HG03460 (cell line): ENCODE measurements at regions not wholly inside any gene's neighbourhood (a gene's known extent, or its start where the extent isn't known, plus 50 kb on each side); places are given as distances from the start of the nearest gene placed in this dataset.

Source experiments
- ATAC-seq: cut with Tn5 transposase; IDR thresholded peaks from one replicate; pipeline ENCODE4 v1.9.1; 2021; ENCODE audit not compliant: unreplicated experiment

GRCh38 chr6:125537090-125537489 is 212.3 kb upstream of the HEY2 start:
- ATAC-seq, result no peak

DNA sequence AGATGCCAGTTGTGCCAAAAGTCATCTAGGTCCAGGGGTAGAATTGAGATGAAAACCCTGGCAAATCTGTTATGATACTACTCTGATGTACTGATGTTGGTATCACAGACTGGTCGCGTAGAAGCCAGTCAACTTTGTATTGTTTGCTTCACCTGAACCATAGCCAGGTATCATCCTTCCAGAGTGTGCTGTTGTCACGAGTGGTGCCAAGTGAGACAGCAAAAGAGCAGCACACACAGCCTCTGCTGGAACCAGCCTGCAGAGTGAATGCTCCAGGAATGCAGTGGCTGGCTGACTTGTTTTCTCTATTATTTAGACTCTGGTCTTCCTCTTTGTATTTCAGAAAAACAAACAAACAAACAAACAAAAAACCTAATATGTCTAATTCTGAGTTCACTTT is 209.5 kb upstream of the HEY2 start:
- no peak for ATAC-seq

- ATAC-seq, result no peak
Observed at GRCh38 chr6:125544819-125545218, 204.6 kb upstream of the HEY2 start.

DNA sequence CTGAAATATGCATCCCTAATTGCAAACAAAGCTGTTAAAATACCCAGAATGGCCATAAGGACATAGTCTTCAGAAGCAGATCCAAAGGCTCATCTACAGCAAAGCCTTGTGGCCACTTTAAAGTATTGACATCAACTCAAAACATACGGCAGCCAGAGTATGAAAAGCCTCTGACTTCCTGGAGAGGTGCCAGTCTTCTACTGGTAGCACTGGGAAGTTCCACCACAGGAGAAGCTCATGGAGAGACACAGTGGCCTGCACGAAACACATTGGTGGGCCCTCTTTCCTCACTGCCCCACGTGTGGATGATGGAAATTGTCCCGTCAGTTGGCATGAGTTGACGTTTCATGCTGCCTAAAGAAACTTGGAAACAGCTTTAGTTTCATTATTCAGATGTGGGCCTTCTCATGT is 202.6 kb upstream of the HEY2 start:
- no peak for ATAC-seq

DNA sequence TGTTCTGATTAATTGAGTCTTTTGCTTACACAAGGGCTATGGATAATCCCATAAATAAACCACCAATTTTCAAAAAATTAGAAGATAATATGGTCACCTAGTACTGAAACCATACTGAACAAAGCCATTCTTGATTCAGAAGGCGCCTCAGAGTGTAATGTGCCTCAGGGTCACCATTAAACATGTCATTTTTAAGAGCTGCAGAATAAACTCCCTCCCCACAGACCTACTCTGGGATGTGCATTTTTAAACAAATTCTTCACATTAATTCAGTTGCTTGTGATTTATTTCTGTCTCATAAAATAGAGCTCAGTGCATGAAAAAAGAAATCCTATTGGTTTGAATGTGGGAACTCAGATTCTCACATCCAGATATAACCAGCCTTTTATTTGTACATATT is 202.1 kb upstream of the HEY2 start:
- no peak for ATAC-seq

DNA sequence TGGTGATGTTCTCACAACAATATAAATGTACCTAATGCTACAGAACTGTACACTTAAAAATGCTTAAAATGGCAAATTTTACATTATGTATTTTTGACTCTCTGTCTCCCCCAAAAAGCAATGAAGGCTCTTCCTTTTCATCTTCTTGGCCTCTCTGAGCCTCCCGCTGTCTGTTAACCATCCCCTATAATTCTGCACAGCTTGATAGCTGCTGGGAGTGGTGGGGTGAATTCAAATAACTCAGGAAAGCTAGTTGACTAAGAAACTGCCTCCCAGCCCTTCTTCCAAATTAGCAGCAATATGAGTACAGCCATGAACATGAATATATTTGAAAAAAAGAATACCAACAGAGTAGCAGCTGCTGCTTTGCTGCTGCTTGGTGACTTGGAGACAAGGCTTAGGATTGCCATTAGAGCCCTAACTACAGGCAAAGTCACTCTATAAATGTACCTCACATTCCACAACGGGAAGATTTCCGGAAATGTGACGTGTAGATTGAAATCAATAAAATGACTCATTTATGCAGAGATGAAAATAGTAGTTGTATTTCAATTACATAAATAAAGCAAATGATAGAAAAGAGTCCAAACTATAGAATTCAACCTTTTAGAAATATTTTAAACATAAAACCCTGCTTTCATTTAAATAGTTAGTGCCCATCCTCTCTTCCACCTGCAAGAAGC is 200.1 kb upstream of the HEY2 start:
- no peak for ATAC-seq

DNA sequence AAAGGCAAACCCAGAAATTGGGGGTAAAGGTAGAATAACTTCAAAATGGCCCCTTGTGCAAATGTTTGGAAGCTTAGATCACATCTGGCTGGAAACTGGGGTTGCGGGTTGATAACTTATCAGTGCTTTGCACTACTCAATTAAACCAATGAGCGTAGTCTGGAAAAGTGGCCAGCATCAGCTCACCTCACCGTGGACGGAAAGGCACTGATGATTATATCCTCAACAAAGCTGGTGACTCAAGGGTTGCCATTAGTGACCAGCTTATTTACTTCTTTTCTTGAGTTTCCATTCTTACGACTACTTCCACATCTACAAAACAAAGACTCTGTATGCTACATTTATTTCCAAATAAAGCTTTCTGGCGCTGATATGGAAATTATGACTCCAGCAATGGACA is 198.5 kb upstream of the HEY2 start:
- no peak for ATAC-seq

DNA sequence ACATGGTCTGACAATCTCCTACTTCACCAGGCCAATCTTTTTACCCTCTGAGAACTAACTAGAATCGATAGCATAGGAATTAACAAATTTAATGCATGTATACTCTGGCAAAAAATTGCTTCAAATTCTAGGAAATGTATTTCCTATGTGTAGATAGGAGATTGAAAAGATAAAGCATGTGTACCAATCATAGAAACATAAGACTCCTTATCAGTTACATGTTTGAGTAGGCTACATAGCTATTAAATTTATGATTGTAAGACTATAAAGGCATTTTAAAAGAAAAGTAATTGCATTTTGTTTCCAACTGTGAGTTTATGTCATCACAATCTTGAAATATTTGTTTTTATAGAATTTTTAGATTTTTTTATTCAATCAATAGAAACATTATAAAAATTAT is 196.6 kb upstream of the HEY2 start:
- ATAC-seq, result no peak

DNA sequence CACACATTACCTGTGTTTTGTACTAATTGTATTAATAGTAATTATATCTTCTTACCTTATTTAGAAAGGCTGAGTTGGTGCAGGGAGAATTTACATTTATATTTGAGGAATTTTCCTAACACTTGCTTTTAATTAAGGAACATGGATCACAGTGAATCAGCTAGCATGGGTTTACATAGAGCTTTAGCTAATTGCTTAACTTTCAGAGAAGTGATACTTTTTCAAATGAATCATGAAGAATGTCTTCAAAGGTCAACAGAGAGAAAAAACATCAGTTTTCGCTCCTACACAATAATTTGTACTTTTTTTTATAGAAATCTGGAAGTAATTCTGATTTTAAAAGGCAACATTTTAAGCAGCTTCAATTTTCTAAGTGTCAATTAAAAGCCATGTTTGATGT is 195.0 kb upstream of the HEY2 start:
- no peak for ATAC-seq

DNA sequence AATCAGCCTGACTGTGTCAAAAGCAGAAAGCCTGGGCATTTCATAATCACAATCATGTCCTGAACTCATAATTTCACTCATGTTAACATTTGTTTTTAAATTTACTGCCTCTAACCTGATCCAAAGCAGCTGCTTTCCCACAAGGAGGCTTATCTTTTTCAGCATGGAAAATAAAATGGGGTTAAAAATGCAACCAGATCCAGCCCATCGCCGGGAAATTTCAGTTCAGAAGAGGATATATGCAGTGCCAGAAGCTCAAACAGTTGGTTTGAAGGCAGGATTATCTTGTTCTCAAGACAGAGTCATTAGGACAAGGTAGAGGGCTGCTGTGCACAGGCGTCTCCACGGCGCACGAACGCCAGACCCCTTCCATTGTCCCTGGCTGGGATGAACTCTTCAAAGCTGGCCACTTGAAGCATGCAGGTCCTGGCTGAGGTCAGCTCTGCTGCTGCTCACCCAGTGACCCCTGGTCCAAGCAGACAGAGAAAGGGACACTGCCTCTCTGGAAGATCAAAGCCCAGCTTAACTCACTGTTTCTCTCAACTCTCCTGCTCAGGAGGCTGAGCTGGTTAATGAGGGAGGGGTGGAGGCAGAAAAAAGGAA is 191.1 kb upstream of the HEY2 start:
- ATAC-seq, result no peak

DNA sequence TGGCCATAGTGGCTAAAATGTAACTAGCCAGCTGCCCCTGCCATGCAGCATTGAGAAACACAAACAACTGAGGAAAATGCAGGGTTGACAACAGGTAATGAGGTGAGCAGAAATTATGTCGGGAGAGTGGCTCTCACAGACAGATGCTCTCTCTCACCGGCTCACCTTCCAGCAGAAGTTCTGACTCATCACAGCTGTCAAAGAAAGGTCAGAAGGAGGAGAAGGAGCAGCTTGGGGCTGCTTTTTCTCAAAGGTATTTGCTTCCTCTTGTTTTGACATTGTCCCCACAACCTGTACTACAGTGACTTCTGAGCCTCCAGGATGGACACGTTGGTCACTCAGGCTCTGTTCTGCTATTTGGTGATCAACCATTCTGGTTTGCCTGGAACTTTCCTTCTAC is 190.5 kb upstream of the HEY2 start:
- ATAC-seq, result no peak

GRCh38 chr6:125562156-125562555 is 187.3 kb upstream of the HEY2 start:
- no peak for ATAC-seq

DNA sequence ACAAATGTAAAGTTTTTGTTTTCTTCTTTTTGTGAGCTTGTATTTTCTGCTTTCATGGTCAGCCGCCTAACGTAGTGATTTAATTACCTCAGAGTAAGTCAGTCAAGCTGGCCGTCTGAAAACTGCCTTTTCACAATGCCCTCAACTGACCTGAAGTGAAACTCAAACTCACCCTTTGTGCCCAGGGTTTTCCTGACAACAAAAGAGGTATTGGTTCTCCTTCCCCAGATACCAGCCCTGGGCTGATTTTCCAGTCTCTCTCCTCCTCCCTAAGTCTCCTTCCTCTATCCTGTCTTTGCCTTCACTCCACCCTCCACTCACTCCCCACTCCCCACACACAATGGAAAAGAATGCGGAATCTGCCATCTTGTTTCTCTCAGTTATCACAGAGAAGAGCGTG is 184.5 kb upstream of the HEY2 start:
- ATAC-seq, result no peak

- ATAC-seq, result no peak
Observed at GRCh38 chr6:125567407-125567806, 182.0 kb upstream of the HEY2 start.

- no peak for ATAC-seq
Observed at GRCh38 chr6:125568609-125569008, 180.8 kb upstream of the HEY2 start.

- ATAC-seq, result no peak
Observed at GRCh38 chr6:125570526-125570925, 178.9 kb upstream of the HEY2 start.

- no peak for ATAC-seq
Observed at GRCh38 chr6:125571207-125571755, 178.2 kb upstream of the HEY2 start.

DNA sequence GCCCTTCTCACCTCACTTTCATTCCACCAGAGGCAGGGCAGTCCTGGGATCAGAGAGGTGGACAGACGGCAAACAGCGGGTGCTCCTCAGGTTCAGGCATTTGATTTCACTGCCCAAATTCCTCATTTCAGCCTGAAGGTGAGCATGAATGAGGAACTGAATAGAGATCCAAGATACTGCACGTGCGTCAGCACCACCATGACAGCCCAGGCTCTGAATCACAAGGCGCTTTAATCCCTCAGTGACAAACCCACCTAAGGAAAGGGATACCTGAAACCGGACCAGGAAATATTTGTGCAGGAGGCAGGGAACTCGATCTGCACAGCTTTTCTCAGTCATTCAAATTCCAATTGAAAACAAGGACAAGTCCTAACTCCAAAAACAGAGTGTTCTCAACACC is 174.8 kb upstream of the HEY2 start:
- no peak for ATAC-seq

- no peak for ATAC-seq
Observed at GRCh38 chr6:125577124-125577662, 172.2 kb upstream of the HEY2 start.

DNA sequence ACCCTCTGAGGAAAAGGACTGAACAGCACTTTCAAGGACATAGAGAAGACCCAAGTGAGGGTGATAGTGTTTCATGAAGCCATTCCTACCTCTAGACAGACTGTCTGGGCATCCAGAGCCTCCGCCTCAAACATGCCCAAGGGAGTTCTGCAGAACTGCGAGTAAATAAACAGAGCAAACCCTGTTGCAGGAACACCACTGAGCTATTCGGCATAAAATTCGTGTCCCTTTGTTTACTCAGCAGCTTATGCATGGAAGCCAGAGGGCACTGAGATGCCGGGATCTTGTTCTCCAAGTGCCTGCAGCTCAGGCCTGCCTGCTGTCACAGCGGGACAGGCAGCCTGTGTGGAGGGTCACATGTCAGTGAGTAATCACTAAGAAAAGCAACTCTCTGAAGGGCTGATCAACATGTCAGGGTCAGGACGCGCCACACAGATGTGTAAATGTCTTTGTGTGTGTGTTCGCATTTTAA is 164.9 kb upstream of the HEY2 start:
- no peak for ATAC-seq

DNA sequence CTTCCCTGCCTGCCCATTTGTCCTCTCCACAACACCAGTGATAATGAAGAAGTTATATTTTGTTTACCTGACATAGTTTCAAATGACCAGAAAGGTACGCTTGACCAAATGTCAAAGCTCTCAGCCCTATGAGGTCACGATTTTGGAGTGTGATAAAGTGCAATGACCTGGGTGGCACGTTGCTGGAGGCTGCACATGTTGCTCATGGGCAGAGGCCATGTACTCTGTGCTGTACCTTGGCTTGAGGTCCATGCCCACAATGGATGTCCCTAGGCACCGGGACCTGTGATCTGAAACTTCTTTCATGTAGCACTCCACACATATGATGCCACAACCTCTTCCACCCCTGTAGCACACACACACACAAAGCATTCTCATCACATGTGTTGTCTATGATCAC is 164.0 kb upstream of the HEY2 start:
- no peak for ATAC-seq

- ATAC-seq, result no peak
Observed at GRCh38 chr6:125586074-125586473, 163.4 kb upstream of the HEY2 start.
